ENCODE measurements at regions not wholly inside any gene's neighbourhood (a gene's known extent, or its start where the extent isn't known, plus 50 kb on each side); places are given as distances from the start of the nearest gene placed in this dataset.

- no peak for DNase-seq
- intact Hi-C loops (cut with DNase I) = loop anchor here in 1 of 2 donors (5.0 kb wide), 1 partner anchor 318 kb away; no protein-coding TSS in a partner anchor
- H3K27me3 ChIP-seq = no peaks in the 10 kb centered on the region
- no peaks in the 10 kb centered on the region for H3K36me3 ChIP-seq (replicated peaks in 1 of 2)
- TF ChIP-seq POLR2A (IDR thresholded peaks at IDR 0.05) = no peak
- TF ChIP-seq, protein P1, sequence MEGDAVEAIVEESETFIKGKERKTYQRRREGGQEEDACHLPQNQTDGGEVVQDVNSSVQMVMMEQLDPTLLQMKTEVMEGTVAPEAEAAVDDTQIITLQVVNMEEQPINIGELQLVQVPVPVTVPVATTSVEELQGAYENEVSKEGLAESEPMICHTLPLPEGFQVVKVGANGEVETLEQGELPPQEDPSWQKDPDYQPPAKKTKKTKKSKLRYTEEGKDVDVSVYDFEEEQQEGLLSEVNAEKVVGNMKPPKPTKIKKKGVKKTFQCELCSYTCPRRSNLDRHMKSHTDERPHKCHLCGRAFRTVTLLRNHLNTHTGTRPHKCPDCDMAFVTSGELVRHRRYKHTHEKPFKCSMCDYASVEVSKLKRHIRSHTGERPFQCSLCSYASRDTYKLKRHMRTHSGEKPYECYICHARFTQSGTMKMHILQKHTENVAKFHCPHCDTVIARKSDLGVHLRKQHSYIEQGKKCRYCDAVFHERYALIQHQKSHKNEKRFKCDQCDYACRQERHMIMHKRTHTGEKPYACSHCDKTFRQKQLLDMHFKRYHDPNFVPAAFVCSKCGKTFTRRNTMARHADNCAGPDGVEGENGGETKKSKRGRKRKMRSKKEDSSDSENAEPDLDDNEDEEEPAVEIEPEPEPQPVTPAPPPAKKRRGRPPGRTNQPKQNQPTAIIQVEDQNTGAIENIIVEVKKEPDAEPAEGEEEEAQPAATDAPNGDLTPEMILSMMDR (IDR thresholded peaks at IDR 0.05) = no peak
- no peak overlapping the region for H3K4me3 ChIP-seq
- no peaks in the 10 kb centered on the region for H3K4me1 ChIP-seq (replicated peaks in 1 of 2)
- 90 to 97% (median 95%) methylated on average over 1 of the region's 1 CpG for whole genome bisulfite sequencing, 4 donors
- no peak overlapping the region for H3K27ac ChIP-seq
- no peaks in the 10 kb centered on the region for H3K9me3 ChIP-seq (replicated peaks in 1 of 3)
These were observed 186.4 kb upstream of the RHOBTB1 start for GRCh38 chr10:61130366-61130765.

DNA sequence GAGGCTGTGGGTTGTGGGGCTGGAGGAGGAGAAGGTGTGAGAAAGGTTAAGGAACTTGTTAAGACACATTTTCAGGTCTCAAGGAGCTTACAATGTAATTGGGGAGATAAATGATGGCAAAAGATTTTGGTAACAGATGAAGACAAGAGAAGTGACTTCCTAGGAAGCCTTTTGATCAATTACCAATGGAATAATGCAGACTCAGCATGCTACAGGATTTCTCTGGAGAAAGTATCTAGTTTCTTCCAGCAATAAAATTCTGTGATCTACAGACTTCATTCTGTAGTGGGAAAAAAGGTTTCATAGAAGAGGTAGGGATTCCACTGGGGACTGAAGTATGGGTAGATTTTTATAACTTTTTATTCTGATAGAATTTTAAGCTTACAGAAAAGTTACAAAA is 184.2 kb upstream of the RHOBTB1 start:
- Histone ChIP-seq H3K27ac (no peak overlapping the region), H3K9me3 (replicated peaks in 1 of 3) (no peaks in the 10 kb centered on the region), H3K4me1 (replicated peaks in 1 of 2) (no peaks in the 10 kb centered on the region), H3K27me3 (no peaks in the 10 kb centered on the region), H3K36me3 (replicated peaks in 1 of 2) (no peaks in the 10 kb centered on the region), H3K4me3 (no peak overlapping the region)
- intact Hi-C loops (cut with DNase I) = no loop called here
- TF ChIP-seq, protein P1 (IDR thresholded peaks at IDR 0.05) = no peak
- no peak for TF ChIP-seq POLR2A (IDR thresholded peaks at IDR 0.05)
- no peak for DNase-seq

DNA sequence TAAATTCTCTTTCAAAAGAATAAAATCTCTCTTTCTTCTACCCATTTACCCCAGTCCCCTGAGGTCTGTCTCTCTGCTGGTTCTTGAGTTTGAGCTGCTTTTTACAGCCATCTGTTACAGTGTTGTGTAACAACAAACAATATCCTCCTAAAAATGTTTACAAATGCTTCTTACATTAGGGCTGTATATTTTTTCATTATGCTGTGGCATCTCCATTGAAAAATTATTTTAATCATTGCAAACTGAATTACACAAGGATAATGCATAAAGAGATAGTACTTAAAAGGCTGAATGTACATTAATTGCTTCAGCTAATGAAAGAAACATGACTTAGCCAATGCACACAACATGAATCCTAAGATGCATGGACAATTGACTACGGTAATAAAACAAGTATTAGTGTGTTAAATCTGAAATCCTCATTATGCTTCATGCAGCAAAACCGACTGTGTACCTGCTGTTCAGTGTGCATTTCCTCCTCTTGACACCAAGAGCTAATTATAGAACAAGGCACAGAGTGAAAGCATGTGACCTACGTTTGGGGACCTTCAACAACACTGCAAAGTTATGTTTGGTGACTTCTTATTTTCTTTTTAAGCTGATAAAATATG is 181.7 kb upstream of the RHOBTB1 start:
- no peak overlapping the region for H3K27ac ChIP-seq
- WGBS, 4 donors = 35 to 47% (median 41%) methylated on average over 3 of the region's 3 CpGs
- H3K36me3 ChIP-seq (replicated peaks in 1 of 2) = no peaks in the 10 kb centered on the region
- DNase-seq = no peak
- no peaks in the 10 kb centered on the region for H3K27me3 ChIP-seq
- intact Hi-C loops (cut with DNase I) = no loop called here
- no peak overlapping the region for H3K4me3 ChIP-seq
- no peaks in the 10 kb centered on the region for H3K9me3 ChIP-seq (replicated peaks in 1 of 3)
- no peaks in the 10 kb centered on the region for H3K4me1 ChIP-seq (replicated peaks in 1 of 2)
- no peak for TF ChIP-seq POLR2A (IDR thresholded peaks at IDR 0.05)
- TF ChIP-seq, protein P1 (IDR thresholded peaks at IDR 0.05) = no peak

- no peak for TF ChIP-seq POLR2A (IDR thresholded peaks at IDR 0.05)
- TF ChIP-seq, protein P1 (IDR thresholded peaks at IDR 0.05) = no peak
- no peak overlapping the region for H3K27ac ChIP-seq
- H3K4me1 ChIP-seq (replicated peaks in 1 of 2) = no peaks in the 10 kb centered on the region
- intact Hi-C loops (cut with DNase I) = no loop called here
- H3K4me3 ChIP-seq = no peak overlapping the region
- WGBS, 4 donors = 85 to 93% (median 87%) methylated on average over 6 of the region's 6 CpGs
- H3K36me3 ChIP-seq (replicated peaks in 1 of 2) = no peaks in the 10 kb centered on the region
- no peaks in the 10 kb centered on the region for H3K9me3 ChIP-seq (replicated peaks in 1 of 3)
- DNase-seq = no peak
- H3K27me3 ChIP-seq = no peaks in the 10 kb centered on the region
These were observed 181.0 kb upstream of the RHOBTB1 start for GRCh38 chr10:61124756-61125530.
